Activated CD4-positive, alpha-beta T cell treated with anti-CD3 and anti-CD28 coated beads for 24 hours (primary cell): ENCODE measurements at regions not wholly inside any gene's neighbourhood (a gene's known extent, or its start where the extent isn't known, plus 50 kb on each side); places are given as distances from the start of the nearest gene placed in this dataset.
"Not testable (repeated sequence)": the region's sequence is repeated elsewhere in the genome, so short reads cannot be mapped to it uniquely, and the experiment has no call there.

Source experiments
- DNase-seq, 2 donors: peaks; one replicate each; pipeline ENCODE4 v3.0.0-alpha.2; 2020; ENCODE audit warnings: low read depth in 2 of 2

GRCh38 chr14:106606936-106607335 lies 1080.6 kb downstream of the TMEM121 start:
- DNase-seq = no peak

DNA sequence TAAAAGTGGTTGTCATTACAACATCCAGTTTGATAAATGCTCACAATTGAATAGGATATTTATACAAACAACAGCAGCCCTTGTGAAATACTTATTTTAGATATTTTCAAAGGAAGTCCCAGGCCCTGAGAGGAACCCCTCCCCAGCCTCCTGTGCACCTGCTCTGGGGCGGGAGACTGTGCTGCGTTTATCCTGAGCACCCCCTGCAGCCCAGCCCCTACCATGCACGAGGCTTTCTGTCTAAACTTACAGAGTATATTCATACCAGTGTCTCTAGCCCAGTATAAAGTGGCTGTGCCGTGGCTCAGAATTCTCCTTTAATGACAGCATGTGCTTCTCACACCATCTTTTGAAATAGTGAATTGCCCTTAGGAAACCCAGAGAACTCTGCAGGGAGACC lies 1084.3 kb downstream of the TMEM121 start:
- no peak for DNase-seq

GRCh38 chr14:106613256-106613655 lies 1086.9 kb downstream of the TMEM121 start:
- no peak for DNase-seq

DNA sequence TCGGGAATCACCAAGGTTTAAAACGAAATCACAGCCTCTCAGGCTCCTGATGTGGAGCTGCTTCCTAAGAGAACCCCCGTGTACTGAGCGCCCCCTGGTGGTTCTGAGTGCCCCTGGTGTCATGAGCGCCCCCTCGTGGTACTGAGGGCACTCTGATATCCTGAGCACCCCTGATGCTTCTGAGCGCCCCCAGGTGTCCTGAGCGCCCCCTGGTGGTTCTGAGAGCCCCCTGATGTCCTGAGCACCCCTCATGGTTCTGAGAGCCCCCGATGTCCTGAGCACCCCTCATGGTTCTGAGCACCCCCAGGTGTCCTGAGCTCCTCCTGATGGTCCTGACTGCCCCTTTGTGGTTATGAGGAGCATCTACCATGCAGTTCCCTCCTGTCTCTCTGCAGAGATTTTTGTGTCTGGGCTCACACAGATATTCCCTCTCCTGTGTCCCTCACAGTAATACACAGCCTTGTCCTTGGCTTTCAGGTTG lies 1092.1 kb downstream of the TMEM121 start:
- DNase-seq = peak; percentile 69 to 89

- DNase-seq = no peak
Measured at GRCh38 chr14:106619606-106620005, 1093.2 kb downstream of the TMEM121 start.

GRCh38 chr14:106620368-106620767 lies 1094.0 kb downstream of the TMEM121 start:
- DNase-seq = no peak

- no peak for DNase-seq
Measured at GRCh38 chr14:106622200-106622745, 1095.9 kb downstream of the TMEM121 start.

DNA sequence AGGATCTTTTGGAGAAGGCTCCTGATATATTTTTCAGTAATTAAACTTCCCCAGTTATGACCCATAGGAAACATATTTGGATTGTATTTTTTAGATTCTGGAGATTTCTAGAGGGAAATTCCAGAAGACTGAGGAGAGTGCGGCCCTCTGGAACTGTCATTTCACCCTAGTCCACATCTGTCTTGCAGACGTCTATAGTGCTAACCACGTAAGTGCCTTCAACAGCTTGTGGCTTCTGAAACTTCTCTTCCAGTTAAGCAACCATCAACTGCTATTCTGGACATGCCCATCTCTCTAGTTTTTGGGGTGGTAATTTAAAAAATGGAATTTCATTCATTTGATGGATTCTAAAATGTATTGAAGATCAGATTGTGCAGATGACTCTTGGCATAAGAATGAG lies 1098.8 kb downstream of the TMEM121 start:
- no peak for DNase-seq

DNA sequence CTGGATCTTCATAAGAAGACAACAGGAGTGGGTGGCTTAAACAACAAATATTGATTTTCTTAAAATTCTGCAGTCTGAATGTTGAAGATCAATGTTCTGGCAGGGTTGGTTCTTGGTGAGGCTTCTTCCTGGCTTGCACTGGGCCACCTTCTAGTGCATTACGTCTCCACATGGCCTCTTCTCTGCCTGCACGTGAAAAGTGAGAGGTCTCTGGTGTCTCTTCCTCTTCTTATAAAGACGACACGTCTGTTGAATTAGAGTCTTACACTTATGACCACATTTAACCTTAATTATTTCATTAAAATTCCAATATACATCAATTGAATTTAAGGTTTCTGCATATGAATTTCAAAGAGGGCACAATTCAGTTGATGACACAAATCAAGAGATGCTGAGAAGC lies 1100.1 kb downstream of the TMEM121 start:
- DNase-seq = not testable (repeated sequence)

DNA sequence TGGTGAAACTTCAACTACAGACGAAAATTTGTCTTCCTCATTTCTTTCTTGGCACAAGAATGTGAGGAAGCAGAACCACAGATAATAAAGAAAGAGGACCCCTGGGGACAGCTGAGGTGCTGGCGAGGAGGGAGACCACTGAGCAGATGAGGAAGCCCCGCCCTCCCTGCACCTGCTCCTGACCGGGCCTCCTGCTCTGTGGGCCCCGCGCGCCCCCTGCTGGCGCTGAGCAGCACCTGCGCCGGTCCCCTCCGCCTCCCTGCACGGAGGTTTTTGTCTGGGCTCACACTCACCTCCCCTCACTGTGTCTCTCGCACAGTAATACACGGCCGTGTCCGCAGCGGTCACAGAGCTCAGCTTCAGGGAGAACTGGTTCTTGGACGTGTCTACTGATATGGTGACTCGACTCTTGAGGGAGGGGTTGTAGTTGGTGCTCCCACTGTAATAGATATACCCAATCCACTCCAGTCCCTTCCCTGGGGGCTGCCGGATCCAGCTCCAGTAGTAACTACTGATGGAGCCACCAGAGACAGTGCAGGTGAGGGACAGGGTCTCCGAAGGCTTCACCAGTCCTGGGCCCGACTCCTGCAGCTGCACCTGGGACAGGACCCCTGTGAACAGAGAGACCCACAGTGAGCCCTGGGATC lies 1100.7 kb downstream of the TMEM121 start:
- peak; percentile 58 to 64 for DNase-seq

DNA sequence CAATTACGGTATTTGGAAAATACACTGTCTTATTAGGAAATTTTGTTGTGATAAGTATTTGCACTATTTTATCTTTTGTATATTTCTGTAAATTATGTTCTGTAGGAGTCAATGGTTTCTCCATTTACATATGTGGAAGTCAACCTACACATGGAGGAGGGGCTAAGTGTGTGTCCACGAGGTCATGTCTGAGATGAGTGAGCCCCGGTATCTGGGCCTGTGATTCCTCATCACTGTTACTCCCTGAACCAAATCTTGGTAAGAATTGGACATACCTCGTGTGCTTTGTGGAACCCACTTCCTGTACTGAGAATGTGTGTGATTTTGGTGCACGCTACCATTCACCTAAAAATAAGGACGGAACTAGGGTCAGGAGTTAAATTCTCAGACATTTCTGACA lies 1105.5 kb downstream of the TMEM121 start:
- DNase-seq = no peak

DNA sequence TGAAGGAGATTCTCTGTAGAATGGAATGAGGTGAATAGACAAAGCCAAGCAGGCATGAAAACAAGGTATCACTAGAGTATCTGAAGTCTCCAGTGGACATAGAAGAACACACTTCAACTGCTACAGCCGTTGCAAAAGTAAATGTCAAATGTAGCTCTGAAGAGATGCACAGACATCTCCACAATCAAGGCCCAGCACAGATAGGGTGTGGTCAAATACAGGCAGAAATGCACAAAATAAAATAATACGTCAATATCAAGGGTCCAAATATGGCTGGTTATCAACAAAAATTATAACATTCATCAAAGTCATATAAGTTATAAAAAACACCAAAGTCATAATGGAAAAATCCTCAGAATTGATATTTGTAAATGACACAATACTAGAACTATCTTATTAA lies 1107.3 kb downstream of the TMEM121 start:
- no peak for DNase-seq

GRCh38 chr14:106635569-106635968 lies 1109.2 kb downstream of the TMEM121 start:
- no peak for DNase-seq

GRCh38 chr14:106638786-106639452 lies 1112.5 kb downstream of the TMEM121 start:
- DNase-seq = not testable (repeated sequence)

DNA sequence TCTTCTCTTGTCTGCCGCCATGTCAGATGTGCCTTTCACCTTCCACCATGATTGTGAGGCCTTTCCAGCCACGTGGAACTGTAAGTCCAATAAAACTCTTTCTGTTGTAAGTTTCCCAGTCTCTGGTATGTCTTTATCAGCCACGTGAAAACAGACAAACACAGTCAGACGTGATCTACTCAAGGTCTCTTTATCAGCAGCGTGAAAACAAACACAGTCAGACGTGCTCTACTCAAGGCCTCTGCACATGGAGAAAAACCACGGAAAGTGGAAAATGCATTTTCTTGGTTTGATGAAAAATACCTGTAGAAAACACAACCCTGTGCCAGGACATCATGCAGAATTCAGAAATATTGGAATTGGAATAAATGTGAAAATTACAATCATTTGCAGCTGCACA lies 1115.7 kb downstream of the TMEM121 start:
- no peak for DNase-seq

DNA sequence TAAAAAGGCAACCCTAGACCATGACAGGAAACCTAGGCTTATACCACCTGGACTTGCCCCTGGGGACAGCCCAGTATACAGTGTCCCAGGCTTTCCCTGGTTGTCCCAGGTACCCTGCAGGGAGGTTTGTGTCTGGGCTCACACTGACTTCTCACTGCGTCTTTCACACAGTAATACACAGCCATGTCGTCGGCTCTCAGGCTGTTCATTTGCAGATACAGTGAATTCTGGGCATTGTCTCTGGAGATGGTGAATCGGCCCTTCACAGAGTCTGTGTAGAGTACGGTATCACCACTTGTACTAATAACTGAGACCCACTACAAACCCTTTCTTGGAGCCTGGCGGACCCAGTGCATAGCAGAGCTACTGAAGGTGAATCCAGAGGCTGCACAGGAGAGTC lies 1116.6 kb downstream of the TMEM121 start:
- DNase-seq = not testable (repeated sequence)

GRCh38 chr14:106648874-106649273 lies 1122.5 kb downstream of the TMEM121 start:
- DNase-seq = not testable (repeated sequence)

- no peak for DNase-seq
Measured at GRCh38 chr14:106651016-106651415, 1124.6 kb downstream of the TMEM121 start.

- no peak for DNase-seq
Measured at GRCh38 chr14:106652494-106652893, 1126.1 kb downstream of the TMEM121 start.

GRCh38 chr14:106657460-106657859 lies 1131.1 kb downstream of the TMEM121 start:
- DNase-seq = peak; percentile 44 to 50

GRCh38 chr14:106658066-106658860 lies 1131.9 kb downstream of the TMEM121 start:
- DNase-seq = not testable (repeated sequence)

GRCh38 chr14:106661561-106661960 lies 1135.2 kb downstream of the TMEM121 start:
- peak in 1 of 2 donors; percentile 39 for DNase-seq
